GM18873 (cell line): ENCODE measurements at regions not wholly inside any gene's neighbourhood (a gene's known extent, or its start where the extent isn't known, plus 50 kb on each side); places are given as distances from the start of the nearest gene placed in this dataset.
"Not testable (repeated sequence)": the region's sequence is repeated elsewhere in the genome, so short reads cannot be mapped to it uniquely, and the experiment has no call there.

Experiments used
- ATAC-seq: cut with Tn5 transposase; IDR thresholded peaks from one replicate; pipeline ENCODE4 v1.9.1; 2021; ENCODE audit warnings: mild to moderate bottlenecking, moderate library complexity, moderate number of reproducible peaks; ENCODE audit not compliant: unreplicated experiment, low FRiP score

DNA sequence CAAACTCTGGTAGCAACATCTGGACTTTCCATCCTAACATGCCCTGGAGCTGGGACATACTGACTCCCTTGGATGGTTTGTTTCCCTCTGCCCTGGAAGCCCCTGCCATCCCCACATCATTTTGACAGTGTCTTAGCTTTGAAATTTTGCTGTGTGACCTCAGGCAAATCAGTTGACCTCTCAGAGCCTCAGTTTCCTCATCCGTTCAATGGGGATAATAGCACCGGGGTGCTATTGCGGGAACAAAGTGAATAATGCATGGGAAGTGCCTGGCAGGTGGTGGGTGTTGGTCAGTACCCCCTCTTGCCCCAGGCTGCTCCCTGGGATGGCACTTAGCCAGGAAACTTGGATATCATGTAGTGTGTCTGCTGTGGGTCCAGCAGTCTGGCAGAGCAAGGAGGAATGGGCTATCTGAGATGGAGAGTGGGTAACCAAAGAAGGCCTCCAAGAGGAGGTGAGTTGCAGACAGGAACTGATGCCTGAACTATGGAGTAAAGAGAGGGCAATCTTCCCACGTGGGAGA, 88.6 kb downstream of the MRPL14 start:
- ATAC-seq: no peak

- no peak for ATAC-seq
Measured at GRCh38 chr6:44037847-44038542, 89.3 kb downstream of the MRPL14 start.

DNA sequence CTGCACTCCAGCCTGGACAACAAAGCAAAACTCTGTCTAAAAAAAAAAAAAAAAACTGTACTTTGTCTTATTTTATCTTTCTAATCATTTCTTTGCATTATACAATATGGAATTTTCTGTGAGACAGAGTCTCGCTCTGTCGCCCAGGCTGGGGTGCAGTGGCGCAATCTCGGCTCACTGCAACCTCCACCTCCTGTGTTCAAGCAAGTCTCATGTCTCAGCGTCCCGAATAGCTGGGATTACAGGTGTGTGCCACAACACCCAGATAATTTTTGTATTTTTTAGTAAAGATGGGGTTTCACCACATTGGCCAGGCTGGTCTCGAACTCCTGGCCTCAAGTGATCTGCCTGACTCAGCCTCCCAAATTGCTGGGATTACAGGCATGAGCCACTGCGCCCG, 90.0 kb downstream of the MRPL14 start:
- ATAC-seq: not testable (repeated sequence)

GRCh38 chr6:44036699-44037101, 90.6 kb downstream of the MRPL14 start:
- ATAC-seq: no peak

GRCh38 chr6:44036196-44036595, 91.1 kb downstream of the MRPL14 start:
- no peak for ATAC-seq

DNA sequence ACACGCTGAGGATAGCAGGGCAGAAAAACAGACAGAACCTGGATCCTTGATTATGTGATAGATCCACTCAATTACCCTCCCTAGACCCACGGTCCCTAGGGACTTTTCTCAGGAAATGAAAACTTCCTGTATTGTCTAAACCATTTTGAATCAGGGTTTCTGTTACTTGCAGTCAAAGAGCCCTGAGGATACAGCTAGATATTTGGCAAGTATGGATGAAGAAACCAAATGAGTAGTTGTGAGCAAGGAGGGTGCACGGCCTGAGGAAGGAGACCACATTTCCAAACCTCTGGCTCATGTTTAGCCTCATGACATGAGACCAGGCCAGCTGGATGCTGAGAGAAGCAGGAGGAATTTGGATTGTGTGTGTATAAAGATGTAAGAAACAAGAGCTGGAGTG, 91.6 kb downstream of the MRPL14 start:
- no peak for ATAC-seq

DNA sequence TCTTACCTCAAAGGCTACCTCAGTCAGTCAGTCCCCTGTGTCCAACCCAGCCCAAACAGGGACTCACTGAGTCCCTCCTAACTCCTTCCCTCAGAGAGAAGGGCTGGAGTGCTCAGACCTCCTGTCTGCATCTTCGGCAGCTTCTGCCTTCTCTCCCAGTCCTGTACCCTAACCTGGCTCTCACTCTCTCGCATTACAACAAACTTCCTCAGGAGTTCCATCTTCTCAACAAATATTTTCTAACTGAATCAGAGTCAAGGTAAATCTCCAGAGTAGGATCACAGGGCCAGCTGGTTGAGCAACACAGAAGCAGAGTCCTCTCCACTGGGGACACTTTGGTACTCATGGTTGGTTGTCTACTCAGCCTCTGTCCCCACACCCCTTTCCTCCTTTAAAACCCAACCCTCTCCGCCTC, 92.3 kb downstream of the MRPL14 start:
- ATAC-seq: no peak

DNA sequence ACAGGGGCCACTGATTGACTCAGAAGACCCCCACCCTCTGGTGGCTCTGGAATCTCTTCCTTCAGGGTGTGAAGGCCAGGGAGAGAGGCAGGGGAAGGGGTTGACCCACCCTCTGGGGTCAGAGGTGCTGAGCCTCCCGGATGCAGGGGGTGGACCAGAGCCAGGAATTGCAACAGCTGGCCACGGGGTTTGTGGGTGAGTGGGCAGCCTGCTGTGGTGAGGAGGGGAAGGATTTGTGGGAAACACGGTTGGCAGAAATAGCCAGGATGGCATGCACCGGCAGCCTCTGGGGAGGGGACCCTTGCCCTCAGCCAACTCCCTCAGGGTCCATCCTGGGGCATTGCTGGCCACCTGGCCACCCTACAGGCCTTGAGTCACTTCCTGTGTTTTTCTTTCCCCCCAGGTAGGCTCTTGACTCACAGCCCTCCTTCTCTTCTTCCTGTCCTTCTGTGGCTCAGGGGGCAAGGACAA, 92.8 kb downstream of the MRPL14 start:
- no peak for ATAC-seq

GRCh38 chr6:44030812-44031454, 96.3 kb downstream of the MRPL14 start:
- ATAC-seq: no peak

- ATAC-seq: no peak
Measured at GRCh38 chr6:44029444-44030185, 97.6 kb downstream of the MRPL14 start.

GRCh38 chr6:44028789-44029310, 98.4 kb downstream of the MRPL14 start:
- no peak for ATAC-seq

DNA sequence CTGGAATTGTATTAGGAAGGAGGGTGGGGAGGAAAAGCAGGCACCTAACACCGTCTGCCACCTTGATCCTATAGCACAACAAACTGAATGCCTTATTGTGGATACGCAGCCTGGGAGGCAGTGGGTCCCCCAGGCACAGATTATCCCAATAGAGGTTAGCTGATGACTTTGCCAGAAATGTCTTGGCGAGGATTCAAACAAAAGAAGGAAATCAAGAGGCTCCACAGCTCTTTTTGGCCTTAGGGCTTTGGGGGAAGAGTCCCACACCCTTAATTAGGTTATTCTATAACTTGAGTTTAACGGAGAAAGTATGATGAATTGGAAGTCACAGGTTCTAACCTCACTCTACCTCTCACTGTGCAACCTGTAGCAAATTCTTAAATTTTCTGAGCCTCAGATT, 102.0 kb downstream of the MRPL14 start:
- no peak for ATAC-seq

- ATAC-seq: no peak
Measured at GRCh38 chr6:44024574-44025219, 102.6 kb downstream of the MRPL14 start.

- ATAC-seq: no peak
Measured at GRCh38 chr6:44023586-44024454, 103.4 kb downstream of the MRPL14 start.

- no peak for ATAC-seq
Measured at GRCh38 chr6:44022671-44023352, 104.4 kb downstream of the MRPL14 start.

GRCh38 chr6:44022296-44022661, 105.0 kb downstream of the MRPL14 start:
- no peak for ATAC-seq

DNA sequence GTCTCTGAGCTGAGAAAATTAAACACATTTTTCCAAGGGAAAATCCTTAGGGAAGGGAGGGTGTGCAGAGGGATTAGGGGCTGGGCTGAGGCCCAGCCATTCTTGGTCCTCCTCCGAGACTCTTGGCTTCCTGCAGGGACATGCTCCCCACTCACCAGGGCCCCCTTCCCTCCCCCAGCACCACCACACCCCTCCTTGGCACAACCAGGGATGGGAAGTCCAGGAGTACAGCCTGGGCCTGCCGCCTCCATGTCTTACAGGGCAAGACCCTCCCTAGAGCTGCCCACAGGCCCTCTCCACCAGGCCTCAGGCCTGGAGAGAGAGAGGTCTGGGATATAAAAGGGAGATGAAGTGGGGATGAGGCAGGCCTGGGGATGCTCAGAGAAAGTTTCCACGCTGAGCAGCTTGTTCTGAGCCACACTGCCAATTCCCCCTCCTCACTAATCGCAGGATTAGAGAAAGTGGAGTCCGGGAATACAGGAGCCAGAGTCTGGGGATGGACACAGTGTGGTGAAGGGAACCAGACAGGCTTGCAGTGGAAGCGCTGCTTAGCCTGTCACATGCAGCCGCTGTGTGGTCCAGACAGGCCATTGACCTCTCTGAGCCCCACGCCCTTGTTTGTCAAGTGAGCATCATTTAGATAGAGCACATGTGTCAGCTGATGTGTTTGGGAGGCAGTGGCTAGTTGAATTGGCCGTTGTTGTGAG, 105.5 kb downstream of the MRPL14 start:
- no peak for ATAC-seq

DNA sequence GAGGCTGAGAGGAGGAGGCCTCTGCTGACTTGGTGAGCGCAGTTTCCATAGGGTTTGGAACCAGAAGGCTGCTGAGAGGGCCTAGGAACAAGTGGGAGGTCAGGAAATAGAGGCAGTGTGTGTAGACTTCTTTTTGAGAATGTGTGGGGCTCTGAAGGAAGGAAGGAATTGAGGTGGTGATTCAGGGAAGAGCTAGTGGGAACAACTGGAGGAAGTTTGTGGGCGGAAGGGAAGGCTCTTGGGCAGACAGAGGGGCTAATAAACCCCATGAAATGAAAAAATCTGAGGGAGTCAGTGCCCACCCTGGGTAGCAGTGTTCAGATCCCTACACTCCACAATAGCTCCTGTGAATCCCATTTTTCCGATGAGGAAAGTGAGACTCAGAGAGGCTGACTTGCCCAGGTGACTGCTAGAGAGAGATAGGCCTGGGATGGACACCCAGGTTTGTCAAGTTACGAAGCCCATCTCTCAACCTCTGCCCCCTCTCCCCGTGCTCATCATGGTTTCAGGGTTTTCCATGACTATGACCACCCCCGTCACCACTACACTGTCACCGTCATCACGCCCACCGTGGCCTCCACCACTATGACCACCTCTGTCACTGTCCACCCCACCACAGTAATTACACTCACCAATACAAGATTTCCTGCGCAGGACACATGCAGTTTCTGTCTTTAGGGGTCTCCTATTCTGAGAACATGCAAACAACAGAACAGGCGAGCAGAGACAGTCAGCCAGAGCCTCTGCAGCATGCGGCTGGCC, 106.4 kb downstream of the MRPL14 start:
- no peak for ATAC-seq
